T47D (cell line): ENCODE measurements at regions not wholly inside any gene's neighbourhood (a gene's known extent, or its start where the extent isn't known, plus 50 kb on each side); places are given as distances from the start of the nearest gene placed in this dataset.

ENCODE experiments used
- DNase-seq, 2 experiments: peaks; one replicate each; pipeline versions ENCODE4 v3.0.0 to v3.0.0-alpha.2; 2011 to 2012; ENCODE audit warnings: low read depth in 1 of 2, low spot score in 1 of 2
- JUND ChIP-seq: IDR thresholded peaks from 2 replicates; pipeline ENCODE4 v1.6.1; 2012; ENCODE audit warnings: low read depth
- in situ Hi-C: cut with HindIII; loops from 2 replicates; pipeline ENCODE4 v1.10.0; 2016; ENCODE audit warnings: low sequenced_read_pairs, low pct_unique_long_range_greater_than_20kb

GRCh38 chr14:55950135-55950534 is 168.1 kb upstream of the PELI2 start:
- TF ChIP-seq JUND, result no peak
- no peak for DNase-seq
- in situ Hi-C loops, result no loop called here

- no peak for TF ChIP-seq JUND
- in situ Hi-C loops, result no loop called here
Measured at GRCh38 chr14:55951341-55952206, 166.6 kb upstream of the PELI2 start.

DNA sequence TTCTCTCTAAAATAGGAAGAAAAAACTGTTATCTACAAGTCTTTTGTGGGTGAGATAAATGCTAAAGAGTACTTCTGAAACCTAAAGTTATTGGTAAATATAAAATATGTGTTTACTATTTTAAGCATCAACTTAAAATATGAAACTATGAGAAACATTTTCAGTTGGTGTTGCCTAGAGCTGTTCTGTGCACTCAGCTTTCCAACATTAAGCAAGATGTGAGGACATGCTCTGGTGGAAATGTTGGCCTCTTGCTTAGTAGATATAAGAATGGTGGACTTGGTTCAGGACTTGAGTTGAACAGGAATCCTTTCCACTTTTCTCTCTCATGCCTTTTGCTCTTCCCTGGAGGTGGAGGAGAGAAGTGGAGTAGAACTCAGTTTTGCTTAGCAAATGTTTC is 164.1 kb upstream of the PELI2 start:
- in situ Hi-C loops, result no loop called here
- no peak for DNase-seq
- TF ChIP-seq JUND, result no peak

More at GRCh38 chr14:55951341-55952206, 166.6 kb upstream of the PELI2 start:
- no peak for DNase-seq

DNA sequence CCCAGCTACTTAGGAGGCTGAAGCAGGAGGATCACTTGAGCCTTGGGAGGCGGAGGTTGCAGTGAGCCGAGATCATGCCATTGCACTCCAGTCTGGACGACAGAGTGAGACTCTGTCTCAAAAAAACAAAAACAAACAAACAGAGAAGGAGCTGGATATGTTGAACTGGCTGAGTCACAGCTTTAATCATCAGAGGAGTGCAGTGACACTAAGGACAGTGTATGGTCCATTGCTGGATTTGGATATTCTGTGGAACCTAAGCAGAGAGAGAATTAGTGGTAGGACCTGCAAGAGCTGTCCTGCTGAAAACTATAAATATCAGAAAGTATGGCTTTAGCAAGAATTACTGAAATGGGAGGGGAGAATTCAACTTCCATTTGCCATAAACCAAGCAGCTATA is 163.0 kb upstream of the PELI2 start:
- DNase-seq, result no peak
- in situ Hi-C loops, result no loop called here
- no peak for TF ChIP-seq JUND

DNA sequence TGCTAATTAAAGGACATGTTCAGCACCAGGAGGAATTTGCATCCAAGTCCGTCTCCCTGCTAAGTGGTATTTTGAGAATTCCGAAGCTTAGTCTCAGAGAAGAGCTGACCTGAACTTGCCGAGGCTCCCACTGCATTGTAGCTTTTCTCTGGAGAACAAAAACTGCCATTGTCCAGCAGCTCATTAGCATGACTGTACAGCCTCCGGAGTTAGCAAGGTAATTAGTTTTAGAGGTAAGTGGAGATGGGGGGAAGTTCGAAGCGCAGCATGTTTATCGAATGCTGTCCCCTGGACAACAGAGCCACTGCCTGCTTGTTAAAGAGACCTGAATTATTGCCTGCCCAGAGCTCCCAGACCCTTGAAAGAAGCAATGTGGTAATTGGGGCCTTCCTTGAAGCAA is 160.3 kb upstream of the PELI2 start:
- no peak for DNase-seq
- TF ChIP-seq JUND, result no peak
- in situ Hi-C loops, result no loop called here

- no peak for DNase-seq
- no peak for TF ChIP-seq JUND
- in situ Hi-C loops, result no loop called here
Measured at GRCh38 chr14:55963295-55963694, 154.9 kb upstream of the PELI2 start.

GRCh38 chr14:55964091-55964490 is 154.1 kb upstream of the PELI2 start:
- in situ Hi-C loops, result no loop called here

DNA sequence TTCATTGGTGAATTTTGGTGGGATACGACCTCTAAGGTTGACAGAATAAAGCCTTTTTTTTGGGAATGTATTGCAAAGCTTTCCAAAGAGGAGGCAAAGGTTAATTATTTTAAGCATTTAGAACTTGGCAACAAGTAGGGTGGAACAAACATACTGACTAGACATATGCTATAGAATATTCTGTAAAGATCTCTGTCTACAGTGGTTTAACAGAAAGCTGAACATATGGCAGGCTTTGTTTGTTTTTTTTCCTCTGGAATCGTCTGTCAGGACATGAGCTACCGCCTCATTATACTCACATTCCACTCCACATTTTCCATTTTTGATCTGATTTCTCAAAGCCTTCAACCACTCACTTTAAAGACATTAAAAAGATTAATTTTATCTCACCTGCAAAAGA is 153.4 kb upstream of the PELI2 start:
- DNase-seq, result no peak
- in situ Hi-C loops, result no loop called here
- no peak for TF ChIP-seq JUND

More at GRCh38 chr14:55964091-55964490, 154.1 kb upstream of the PELI2 start:
- TF ChIP-seq JUND, result no peak
- DNase-seq, result no peak

GRCh38 chr14:55965851-55966250 is 152.4 kb upstream of the PELI2 start:
- in situ Hi-C loops, result no loop called here
- TF ChIP-seq JUND, result no peak
- DNase-seq, result no peak

GRCh38 chr14:55968741-55969140 is 149.5 kb upstream of the PELI2 start:
- DNase-seq, result no peak
- in situ Hi-C loops, result no loop called here
- TF ChIP-seq JUND, result no peak

GRCh38 chr14:55973285-55973800 is 144.9 kb upstream of the PELI2 start:
- no peak for DNase-seq
- in situ Hi-C loops, result no loop called here
- no peak for TF ChIP-seq JUND

DNA sequence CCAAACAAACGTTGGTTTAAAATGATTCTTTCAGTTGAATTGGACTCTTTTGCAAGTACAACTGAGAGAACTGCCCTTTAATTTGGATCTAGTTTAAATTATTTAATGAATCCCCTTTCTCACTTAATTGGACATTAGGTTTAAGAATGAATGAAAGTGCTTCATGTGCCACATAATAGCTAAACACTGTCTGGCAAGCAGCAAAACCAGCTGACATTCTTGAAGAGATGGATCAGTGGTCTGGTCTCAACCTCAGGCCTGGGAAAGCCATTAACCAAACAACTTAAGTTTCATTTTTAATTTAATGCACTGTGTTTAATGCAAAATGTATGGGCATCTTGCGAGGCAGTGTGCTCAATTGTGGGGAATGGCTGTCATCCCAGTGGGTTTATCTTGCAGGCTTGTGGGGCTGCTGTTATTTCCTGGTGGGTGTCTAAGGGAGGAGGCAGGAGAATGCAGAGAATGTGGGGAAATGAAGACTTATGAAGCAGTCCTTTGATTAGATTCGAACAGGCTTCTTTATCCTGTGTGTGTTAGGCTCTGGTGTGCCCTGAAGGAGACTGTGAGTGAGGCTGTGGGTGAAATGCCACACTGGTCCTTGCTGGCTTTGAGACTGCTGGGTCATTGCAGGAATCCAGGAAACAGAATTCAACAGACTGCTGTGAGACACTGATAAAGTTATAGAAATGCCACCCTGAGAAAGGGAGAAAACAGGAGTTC is 144.1 kb upstream of the PELI2 start:
- DNase-seq, result no peak
- in situ Hi-C loops, result no loop called here
- no peak for TF ChIP-seq JUND

DNA sequence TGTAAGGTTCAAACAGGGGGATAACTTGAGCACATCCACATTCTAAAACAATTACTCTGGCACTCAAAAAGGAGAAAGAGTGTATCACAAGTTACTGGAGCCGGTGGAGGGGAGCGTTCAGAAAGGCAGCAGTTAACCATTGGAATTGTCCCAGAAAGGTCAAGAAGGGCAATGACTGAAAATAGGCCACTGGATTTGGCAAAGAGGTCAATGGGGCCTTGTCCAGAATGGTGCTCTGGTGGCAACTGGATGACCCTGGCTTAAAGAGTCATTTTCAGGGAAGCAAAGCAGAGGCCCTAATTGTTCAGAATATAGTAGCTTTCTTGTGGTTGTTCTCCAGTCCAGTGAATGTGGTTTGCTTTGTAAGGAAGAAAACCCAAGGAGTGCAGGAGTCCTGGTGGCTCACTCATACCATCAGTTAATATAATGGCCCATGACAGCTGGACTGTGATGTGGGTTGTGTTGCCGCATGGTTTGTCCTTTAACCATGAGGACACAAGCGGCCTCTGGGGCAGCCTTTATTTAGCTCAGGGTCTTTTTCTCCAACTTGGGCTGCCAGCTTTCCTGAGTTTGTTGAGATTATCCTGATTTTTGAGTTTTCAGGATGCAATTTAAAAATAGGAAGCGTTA is 142.8 kb upstream of the PELI2 start:
- in situ Hi-C loops, result no loop called here
- no peak for DNase-seq
- no peak for TF ChIP-seq JUND
